ENCODE measurements at regions not wholly inside any gene's neighbourhood (a gene's known extent, or its start where the extent isn't known, plus 50 kb on each side); places are given as distances from the start of the nearest gene placed in this dataset.

GRCh38 chr18:47403317-47403716 is 151.9 kb upstream of the SKOR2 start:
- no peak for TF ChIP-seq EZH2 (IDR thresholded peaks at IDR 0.05; ENCODE audit: insufficient read depth, low read length)
- TF ChIP-seq, protein P1, sequence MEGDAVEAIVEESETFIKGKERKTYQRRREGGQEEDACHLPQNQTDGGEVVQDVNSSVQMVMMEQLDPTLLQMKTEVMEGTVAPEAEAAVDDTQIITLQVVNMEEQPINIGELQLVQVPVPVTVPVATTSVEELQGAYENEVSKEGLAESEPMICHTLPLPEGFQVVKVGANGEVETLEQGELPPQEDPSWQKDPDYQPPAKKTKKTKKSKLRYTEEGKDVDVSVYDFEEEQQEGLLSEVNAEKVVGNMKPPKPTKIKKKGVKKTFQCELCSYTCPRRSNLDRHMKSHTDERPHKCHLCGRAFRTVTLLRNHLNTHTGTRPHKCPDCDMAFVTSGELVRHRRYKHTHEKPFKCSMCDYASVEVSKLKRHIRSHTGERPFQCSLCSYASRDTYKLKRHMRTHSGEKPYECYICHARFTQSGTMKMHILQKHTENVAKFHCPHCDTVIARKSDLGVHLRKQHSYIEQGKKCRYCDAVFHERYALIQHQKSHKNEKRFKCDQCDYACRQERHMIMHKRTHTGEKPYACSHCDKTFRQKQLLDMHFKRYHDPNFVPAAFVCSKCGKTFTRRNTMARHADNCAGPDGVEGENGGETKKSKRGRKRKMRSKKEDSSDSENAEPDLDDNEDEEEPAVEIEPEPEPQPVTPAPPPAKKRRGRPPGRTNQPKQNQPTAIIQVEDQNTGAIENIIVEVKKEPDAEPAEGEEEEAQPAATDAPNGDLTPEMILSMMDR (IDR thresholded peaks at IDR 0.05; ENCODE audit: insufficient read depth, low read depth, low read length): no peak

DNA sequence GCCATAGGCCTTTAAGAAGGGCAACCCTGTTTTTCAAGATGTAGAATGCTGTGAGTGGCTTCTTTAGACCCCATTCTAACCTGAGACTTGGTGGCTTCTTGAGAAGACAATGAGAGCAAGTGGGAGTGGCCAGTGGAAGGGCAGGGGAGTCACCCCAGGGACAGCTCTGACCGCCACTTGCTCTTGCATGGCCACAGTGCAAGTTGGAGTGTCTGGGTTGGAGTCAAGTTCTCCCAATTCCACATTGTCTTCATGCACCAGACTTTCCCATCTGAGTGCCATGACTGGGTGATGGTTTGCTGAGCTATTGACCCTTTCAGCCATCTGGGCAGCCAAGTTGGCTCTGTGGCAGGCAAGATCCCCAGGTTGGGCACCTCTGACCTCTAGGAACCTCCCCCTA is 148.0 kb upstream of the SKOR2 start:
- FAIRE-seq (no peak), DNase-seq (ENCODE audit: low read depth) (no peak)
- TF ChIP-seq, protein P1 (IDR thresholded peaks at IDR 0.05; ENCODE audit: insufficient read depth, low read depth, low read length): no peak
- TF ChIP-seq EZH2 (IDR thresholded peaks at IDR 0.05; ENCODE audit: insufficient read depth, low read length): no peak

More at GRCh38 chr18:47403317-47403716, 151.9 kb upstream of the SKOR2 start:
- H3K27ac ChIP-seq (ENCODE audit: low read depth, low read length): no peak overlapping the region
- no peaks in the 10 kb centered on the region for H3K9me3 ChIP-seq (ENCODE audit: insufficient read depth, low read depth, low read length)
- peaks cover 45% of the 10 kb centered on the region for H3K27me3 Mint-ChIP-seq (ENCODE audit: low read depth, unreplicated experiment)
- H2AFZ ChIP-seq (ENCODE audit: low read depth, low read length): no peak overlapping the region
- no peaks in the 10 kb centered on the region for H3K36me3 Mint-ChIP-seq (ENCODE audit: low read depth, unreplicated experiment)
- no peak overlapping the region for H3K4me3 ChIP-seq (ENCODE audit: insufficient read depth, low read depth, low read length)
- FAIRE-seq (no peak), DNase-seq (ENCODE audit: low read depth) (no peak)
- no peak overlapping the region for H3K9ac ChIP-seq (ENCODE audit: low read length)
- no peaks in the 10 kb centered on the region for H3K4me1 Mint-ChIP-seq (ENCODE audit: low read depth, unreplicated experiment)
- no peaks in the 10 kb centered on the region for H4K20me1 ChIP-seq (ENCODE audit: insufficient read depth, low read length)
- H3K4me2 ChIP-seq (ENCODE audit: low read length): no peak overlapping the region
- no peak overlapping the region for H3K27ac Mint-ChIP-seq (ENCODE audit: unreplicated experiment)
- H3K4me1 ChIP-seq (ENCODE audit: insufficient read depth, low read length): no peaks in the 10 kb centered on the region
- no peaks in the 10 kb centered on the region for H3K27me3 ChIP-seq (ENCODE audit: insufficient read depth, low read length)
- H3K9me3 Mint-ChIP-seq (ENCODE audit: unreplicated experiment): peaks cover 9% of the 10 kb centered on the region
- no peak overlapping the region for H3K4me3 Mint-ChIP-seq (ENCODE audit: unreplicated experiment)
- H3K36me3 ChIP-seq (ENCODE audit: insufficient read depth, low read length): no peaks in the 10 kb centered on the region
- no peaks in the 10 kb centered on the region for H3K79me2 ChIP-seq (ENCODE audit: insufficient read depth, low read length)

GRCh38 chr18:47397671-47398319 is 146.3 kb upstream of the SKOR2 start:
- Histone ChIP-seq H3K4me2 (ENCODE audit: low read length) (no peak overlapping the region), H3K36me3 (ENCODE audit: insufficient read depth, low read length) (no peaks in the 10 kb centered on the region), H3K9me3 (ENCODE audit: insufficient read depth, low read depth, low read length) (no peaks in the 10 kb centered on the region), H4K20me1 (ENCODE audit: insufficient read depth, low read length) (no peaks in the 10 kb centered on the region), H2AFZ (ENCODE audit: low read depth, low read length) (no peak overlapping the region), H3K27me3 (ENCODE audit: insufficient read depth, low read length) (no peaks in the 10 kb centered on the region), H3K9ac (ENCODE audit: low read length) (no peak overlapping the region), H3K4me3 (ENCODE audit: insufficient read depth, low read depth, low read length) (no peak overlapping the region), H3K79me2 (ENCODE audit: insufficient read depth, low read length) (no peaks in the 10 kb centered on the region), H3K4me1 (ENCODE audit: insufficient read depth, low read length) (no peaks in the 10 kb centered on the region), H3K27ac (ENCODE audit: low read depth, low read length) (no peak overlapping the region)
- peaks cover 30% of the 10 kb centered on the region for H3K27me3 Mint-ChIP-seq (ENCODE audit: low read depth, unreplicated experiment)
- no peak for DNase-seq (ENCODE audit: low read depth)
- H3K4me1 Mint-ChIP-seq (ENCODE audit: low read depth, unreplicated experiment): no peaks in the 10 kb centered on the region
- TF ChIP-seq, protein P1 (IDR thresholded peaks at IDR 0.05; ENCODE audit: insufficient read depth, low read depth, low read length): peak; percentile 13
- TF ChIP-seq EZH2 (IDR thresholded peaks at IDR 0.05; ENCODE audit: insufficient read depth, low read length): no peak
- peaks cover 2% of the 10 kb centered on the region for H3K9me3 Mint-ChIP-seq (ENCODE audit: unreplicated experiment)
- H3K36me3 Mint-ChIP-seq (ENCODE audit: low read depth, unreplicated experiment): no peaks in the 10 kb centered on the region
- no peak for FAIRE-seq
- no peak overlapping the region for H3K4me3 Mint-ChIP-seq (ENCODE audit: unreplicated experiment)
- H3K27ac Mint-ChIP-seq (ENCODE audit: unreplicated experiment): no peak overlapping the region

More for the DNA sequence above, 148.0 kb upstream of the SKOR2 start:
- no peak overlapping the region for H3K4me3 Mint-ChIP-seq (ENCODE audit: unreplicated experiment)
- no peaks in the 10 kb centered on the region for H3K9me3 ChIP-seq (ENCODE audit: insufficient read depth, low read depth, low read length)
- H3K36me3 ChIP-seq (ENCODE audit: insufficient read depth, low read length): no peaks in the 10 kb centered on the region
- no peak overlapping the region for H3K27ac Mint-ChIP-seq (ENCODE audit: unreplicated experiment)
- no peaks in the 10 kb centered on the region for H3K4me1 Mint-ChIP-seq (ENCODE audit: low read depth, unreplicated experiment)
- no peaks in the 10 kb centered on the region for H4K20me1 ChIP-seq (ENCODE audit: insufficient read depth, low read length)
- no peak overlapping the region for H3K4me3 ChIP-seq (ENCODE audit: insufficient read depth, low read depth, low read length)
- H3K9ac ChIP-seq (ENCODE audit: low read length): no peak overlapping the region
- no peaks in the 10 kb centered on the region for H3K27me3 ChIP-seq (ENCODE audit: insufficient read depth, low read length)
- no peak overlapping the region for H2AFZ ChIP-seq (ENCODE audit: low read depth, low read length)
- H3K79me2 ChIP-seq (ENCODE audit: insufficient read depth, low read length): no peaks in the 10 kb centered on the region
- H3K27ac ChIP-seq (ENCODE audit: low read depth, low read length): no peak overlapping the region
- H3K4me1 ChIP-seq (ENCODE audit: insufficient read depth, low read length): no peaks in the 10 kb centered on the region
- H3K4me2 ChIP-seq (ENCODE audit: low read length): no peak overlapping the region
- no peaks in the 10 kb centered on the region for H3K36me3 Mint-ChIP-seq (ENCODE audit: low read depth, unreplicated experiment)
- peaks cover 2% of the 10 kb centered on the region for H3K9me3 Mint-ChIP-seq (ENCODE audit: unreplicated experiment)
- peaks cover 40% of the 10 kb centered on the region for H3K27me3 Mint-ChIP-seq (ENCODE audit: low read depth, unreplicated experiment)

Measured in astrocyte (in vitro differentiated cells and primary cell).